Hepatocyte (in vitro differentiated cells): ENCODE measurements at regions not wholly inside any gene's neighbourhood (a gene's known extent, or its start where the extent isn't known, plus 50 kb on each side); places are given as distances from the start of the nearest gene placed in this dataset.

Experiments used
- EZH2 ChIP-seq: fragments of 200-600 bp; sonication (generic); IDR thresholded peaks from 2 replicates; pipeline ENCODE4 v1.6.1; 2016; ENCODE audit warnings: antibody characterized with exemption, mild to moderate bottlenecking, borderline replicate concordance
- EZH2phosphoT487 ChIP-seq: fragments of 200-600 bp; sonication (generic); IDR thresholded peaks from one replicate; pipeline ENCODE4 v1.6.1; 2018; ENCODE audit warnings: antibody characterized with exemption, mild to moderate bottlenecking, low read depth, moderate library complexity; ENCODE audit not compliant: unreplicated experiment, severe bottlenecking
- TF ChIP-seq, protein P1 (sequence below): fragments of 200-600 bp; sonication (generic); IDR thresholded peaks from 2 replicates; pipeline ENCODE4 v1.5.1; 2016; ENCODE audit warnings: antibody characterized with exemption, mild to moderate bottlenecking; ENCODE audit not compliant: poor library complexity

- TF ChIP-seq, protein P1, sequence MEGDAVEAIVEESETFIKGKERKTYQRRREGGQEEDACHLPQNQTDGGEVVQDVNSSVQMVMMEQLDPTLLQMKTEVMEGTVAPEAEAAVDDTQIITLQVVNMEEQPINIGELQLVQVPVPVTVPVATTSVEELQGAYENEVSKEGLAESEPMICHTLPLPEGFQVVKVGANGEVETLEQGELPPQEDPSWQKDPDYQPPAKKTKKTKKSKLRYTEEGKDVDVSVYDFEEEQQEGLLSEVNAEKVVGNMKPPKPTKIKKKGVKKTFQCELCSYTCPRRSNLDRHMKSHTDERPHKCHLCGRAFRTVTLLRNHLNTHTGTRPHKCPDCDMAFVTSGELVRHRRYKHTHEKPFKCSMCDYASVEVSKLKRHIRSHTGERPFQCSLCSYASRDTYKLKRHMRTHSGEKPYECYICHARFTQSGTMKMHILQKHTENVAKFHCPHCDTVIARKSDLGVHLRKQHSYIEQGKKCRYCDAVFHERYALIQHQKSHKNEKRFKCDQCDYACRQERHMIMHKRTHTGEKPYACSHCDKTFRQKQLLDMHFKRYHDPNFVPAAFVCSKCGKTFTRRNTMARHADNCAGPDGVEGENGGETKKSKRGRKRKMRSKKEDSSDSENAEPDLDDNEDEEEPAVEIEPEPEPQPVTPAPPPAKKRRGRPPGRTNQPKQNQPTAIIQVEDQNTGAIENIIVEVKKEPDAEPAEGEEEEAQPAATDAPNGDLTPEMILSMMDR, result no peak
- TF ChIP-seq EZH2 (no peak), EZH2phosphoT487 (no peak)
Observed at GRCh38 chr5:120388016-120388781, 75.9 kb upstream of the PRR16 start.
